GM12878 (cell line): ENCODE measurements at regions not wholly inside any gene's neighbourhood (a gene's known extent, or its start where the extent isn't known, plus 50 kb on each side); places are given as distances from the start of the nearest gene placed in this dataset.

ENCODE experiments used
- ATAC-seq: fragments of 200-7000 bp; cut with Tn5 transposase; 3 replicates; pipeline ENCODE4 v1.9.1; 2020; ENCODE audit warnings: mild to moderate bottlenecking, moderate library complexity
- BruUV-seq: library from RNA; stranded (reverse); fragments of 400-500 nt; replicated peaks from 2 replicates; lab custom pipeline; 2021; lab: Mats Ljungman, UMichigan
- CTCF ChIA-PET: fragments of 300-600 bp; sonication (Branson Sonifier 250); formaldehyde crosslinking; extraction: SDS; loops from one replicate; lab custom pipeline; 2021; ENCODE audit warnings: inconsistent platforms; lab: Yijun Ruan, JAX
- POLR2A ChIA-PET: fragments of 350-600 bp; formaldehyde crosslinking; extraction: SDS; loops from one replicate; lab custom pipeline; 2021; ENCODE audit warnings: inconsistent platforms; lab: Charles Lee
- RAD21 ChIA-PET: fragments of 300-600 bp; sonication (Branson Sonifier 250); formaldehyde crosslinking; loops from one replicate; lab custom pipeline; 2023; ENCODE audit warnings: antibody characterized with exemption; ENCODE audit not compliant: unreplicated experiment; lab: Charles Lee
- SMC1A ChIA-PET: fragments of 300-600 bp; sonication (Branson Sonifier 250); formaldehyde crosslinking; loops from one replicate; lab custom pipeline; 2023; ENCODE audit not compliant: unreplicated experiment, uncharacterized antibody; lab: Charles Lee
- DNase-seq: peaks from one replicate; pipeline ENCODE4 v3.0.0-alpha.2; 2011; ENCODE audit warnings: low read depth, low spot score
- FAIRE-seq: peaks from 3 replicates; lab custom pipeline; 2011; peaks lifted over from hg19 to GRCh38; lab: Jason Lieb, UNC
- H2AFZ ChIP-seq: 2 replicates; pipeline ENCODE4 v1.6.0; 2011; ENCODE audit warnings: low read depth, low read length, control low read depth; ENCODE audit not compliant: control insufficient read depth
- H3K27ac ChIP-seq: 2 replicates; pipeline ENCODE4 v1.5.1; 2011; ENCODE audit warnings: control low read depth; ENCODE audit not compliant: control insufficient read depth, insufficient read depth
- H3K27me3 ChIP-seq, 2 experiments: replicated peaks in 1 of 2; 2 replicates each; pipeline versions ENCODE4 v1.6.0 to v1.6.1; 2011; ENCODE audit warnings: low read length in 1 of 2; ENCODE audit not compliant: control insufficient read depth in 2 of 2, insufficient read depth in 2 of 2
- H3K36me3 ChIP-seq, 2 experiments: 2 replicates each; pipeline ENCODE4 v1.5.1; 2011; ENCODE audit warnings: low read length in 1 of 2; ENCODE audit not compliant: control insufficient read depth in 2 of 2, insufficient read depth in 2 of 2
- H3K4me1 ChIP-seq: 2 replicates; pipeline ENCODE4 v1.6.1; 2011; ENCODE audit warnings: mild to moderate bottlenecking, low read length, moderate library complexity, mixed read lengths; ENCODE audit not compliant: control insufficient read depth, insufficient read depth
- H3K4me2 ChIP-seq: 2 replicates; pipeline ENCODE4 v1.6.0; 2011; ENCODE audit warnings: control low read depth; ENCODE audit not compliant: control insufficient read depth, insufficient read depth
- H3K4me3 ChIP-seq: fragments of 200-600 bp; sonication (generic); 2 replicates; pipeline ENCODE4 v1.5.1; 2016
- H3K79me2 ChIP-seq: 2 replicates; pipeline ENCODE4 v1.6.0; 2011; ENCODE audit warnings: low read length; ENCODE audit not compliant: control insufficient read depth, insufficient read depth
- H3K9ac ChIP-seq: 2 replicates; pipeline ENCODE4 v1.8.0; 2011; ENCODE audit warnings: low read length, control low read depth, mixed read lengths; ENCODE audit not compliant: control insufficient read depth, insufficient read depth
- H3K9me3 ChIP-seq: replicated peaks from 3 replicates; pipeline ENCODE4 v1.5.1; 2011; ENCODE audit warnings: mild to moderate bottlenecking, low read length; ENCODE audit not compliant: control insufficient read depth, insufficient read depth
- H4K20me1 ChIP-seq: 2 replicates; pipeline ENCODE4 v1.6.0; 2011; ENCODE audit not compliant: control insufficient read depth, insufficient read depth
- CUX1 ChIP-seq: IDR thresholded peaks from 2 replicates; pipeline ENCODE4 v1.6.1; 2012; ENCODE audit warnings: improper control_type of control experiment, low read depth, low read length; ENCODE audit not compliant: insufficient replicate concordance
- KDM1A ChIP-seq: fragments of 200-600 bp; sonication (generic); IDR thresholded peaks from 2 replicates; pipeline ENCODE4 v1.6.1; 2016; ENCODE audit warnings: borderline replicate concordance
- TCF3 ChIP-seq: IDR thresholded peaks from 2 replicates; pipeline ENCODE4 v1.6.1; 2012; ENCODE audit warnings: low read depth, mild to moderate bottlenecking, low read length, borderline replicate concordance; ENCODE audit not compliant: insufficient read depth
- WGBS: methylation state at CpG from one replicate; pipeline ENCODE4 v1.1.6; 2016; ENCODE audit warnings: low lambda C conversion rate; ENCODE audit not compliant: insufficient replicate concordance, insufficient coverage; ENCODE audit errors: missing lambda C conversion rate; 5-methylcytosine and 5-hydroxymethylcytosine counted together
- in situ Hi-C: fragments of 300-500 bp; cut with MboI; formaldehyde crosslinking; loops from 9 replicates; pipeline ENCODE4 v1.14.3; 2018; ENCODE audit warnings: mixed read lengths
- intact Hi-C: fragments of 100-400 bp; cut with micrococcal nuclease; formaldehyde crosslinking; loops from one replicate; pipeline ENCODE4 v1.14.2; 2022; ENCODE audit not compliant: unreplicated experiment

- H3K4me2 ChIP-seq: no peak overlapping the region
- in situ Hi-C loops: no loop called here
Observed at GRCh38 chr4:11525085-11525484, 96.4 kb upstream of the HS3ST1 start.

More at GRCh38 chr4:11525085-11525484, 96.4 kb upstream of the HS3ST1 start:
- H4K20me1 ChIP-seq: no peaks in the 10 kb centered on the region
- intact Hi-C loops: no loop called here
- no peak overlapping the region for H2AFZ ChIP-seq
- SMC1A ChIA-PET: no interaction called here
- FAIRE-seq (no peak), ATAC-seq (no peak), DNase-seq (no peak)
- no peaks in the 10 kb centered on the region for H3K79me2 ChIP-seq
- no peak overlapping the region for H3K9ac ChIP-seq
- CTCF ChIA-PET: no interaction called here
- no peaks in the 10 kb centered on the region for H3K27me3 ChIP-seq
- H3K9me3 ChIP-seq: no peaks in the 10 kb centered on the region
- TF ChIP-seq CUX1: no peak
- no peak for TF ChIP-seq KDM1A
- TF ChIP-seq TCF3: no peak
- no peak overlapping the region for H3K4me3 ChIP-seq
- RAD21 ChIA-PET: no interaction called here
- no TSS peak for BruUV-seq
- no peaks in the 10 kb centered on the region for H3K36me3 ChIP-seq
- H3K27ac ChIP-seq: no peak overlapping the region
- WGBS: 41% methylated on average over 1 of the region's 1 CpG
- no peaks in the 10 kb centered on the region for H3K4me1 ChIP-seq
- POLR2A ChIA-PET: no interaction called here
